Putamen (tissue), 1 donor: ENCODE measurements at regions not wholly inside any gene's neighbourhood (a gene's known extent, or its start where the extent isn't known, plus 50 kb on each side); places are given as distances from the start of the nearest gene placed in this dataset.

Experiments
- DNase-seq: peaks from one replicate; pipeline ENCODE4 v3.0.0-alpha.2; 2016; ENCODE audit warnings: low spot score

DNA sequence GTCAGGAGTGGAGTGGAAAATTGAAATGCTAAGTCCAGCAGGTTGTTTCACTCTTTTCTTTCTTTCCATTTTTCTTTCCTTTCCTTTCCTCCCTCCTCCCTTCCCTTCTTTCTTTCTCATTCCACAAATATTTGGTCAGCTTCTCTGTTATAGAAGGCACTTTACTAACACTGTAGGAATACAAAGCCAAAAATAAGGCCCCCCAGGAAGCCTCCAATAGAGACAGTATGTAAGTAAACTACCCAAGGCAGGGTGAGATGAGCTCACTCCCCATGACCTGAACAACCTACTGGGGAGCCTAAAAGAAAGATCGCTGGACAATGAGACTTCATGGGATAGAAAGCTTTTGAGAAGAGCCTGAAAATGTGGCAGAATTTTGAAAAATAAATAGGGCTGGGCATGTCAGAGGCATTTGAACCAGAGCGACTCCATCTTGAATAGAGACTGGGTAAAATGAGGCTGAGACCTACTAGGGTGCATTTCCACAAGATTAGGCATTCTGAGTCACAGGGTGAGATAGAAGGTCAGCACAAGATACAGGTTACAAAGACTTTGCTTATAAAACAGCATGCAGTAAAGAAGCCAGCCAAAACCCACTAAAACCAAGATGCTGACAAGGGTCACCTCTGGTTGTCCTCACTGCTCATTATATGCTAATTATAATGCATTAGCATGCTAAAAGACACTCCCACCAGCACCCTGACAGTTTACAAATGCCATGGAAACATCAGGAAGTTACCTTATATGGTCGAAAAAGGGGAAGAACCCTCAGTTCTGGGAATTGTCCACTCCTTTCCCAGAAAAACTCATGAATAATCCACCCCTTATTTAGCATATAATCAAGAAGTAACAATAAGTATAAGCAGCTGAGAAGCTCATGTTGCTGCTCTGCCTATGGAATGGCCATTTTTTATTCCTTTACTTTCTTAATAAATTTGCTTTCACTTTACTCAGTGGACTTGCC lies 158.9 kb upstream of the EGFLAM start:
- no peak for DNase-seq

DNA sequence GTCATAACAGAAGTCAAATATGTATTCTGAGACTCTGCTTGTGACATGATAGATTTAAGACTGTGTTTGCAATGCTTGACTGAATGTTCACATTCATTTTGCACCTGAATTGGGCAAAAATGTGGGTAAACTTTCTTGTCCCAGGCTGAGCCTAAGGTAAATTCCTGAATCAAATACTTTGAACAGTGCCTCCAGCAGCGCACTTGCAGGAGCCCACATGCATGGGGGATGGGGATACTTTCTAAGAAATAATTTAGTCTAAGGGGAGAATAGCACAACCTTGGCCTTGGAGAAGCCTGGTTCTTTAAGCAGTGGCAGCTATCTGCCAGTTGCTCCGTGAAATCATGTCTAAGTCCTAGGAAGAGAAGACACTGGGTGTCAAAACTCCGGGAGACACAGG lies 163.5 kb upstream of the EGFLAM start:
- DNase-seq, result no peak

DNA sequence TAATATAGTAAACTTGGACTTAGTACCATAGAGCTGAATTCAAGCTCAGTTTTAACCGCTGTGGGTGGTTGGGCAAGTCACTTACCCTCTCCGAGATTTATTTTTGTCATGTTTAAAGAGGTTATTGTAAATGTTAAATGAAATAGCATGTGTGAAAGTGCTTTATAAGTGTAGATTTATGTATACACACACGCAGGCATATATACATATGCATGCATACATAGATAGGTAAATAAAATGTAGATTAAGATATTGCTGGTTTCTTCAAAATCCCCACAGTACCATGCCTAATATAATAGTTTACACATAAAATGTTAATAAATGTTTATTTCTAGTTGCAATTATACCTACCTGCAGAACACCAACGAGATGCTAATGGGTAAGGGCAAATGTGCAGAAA lies 164.5 kb upstream of the EGFLAM start:
- no peak for DNase-seq

DNA sequence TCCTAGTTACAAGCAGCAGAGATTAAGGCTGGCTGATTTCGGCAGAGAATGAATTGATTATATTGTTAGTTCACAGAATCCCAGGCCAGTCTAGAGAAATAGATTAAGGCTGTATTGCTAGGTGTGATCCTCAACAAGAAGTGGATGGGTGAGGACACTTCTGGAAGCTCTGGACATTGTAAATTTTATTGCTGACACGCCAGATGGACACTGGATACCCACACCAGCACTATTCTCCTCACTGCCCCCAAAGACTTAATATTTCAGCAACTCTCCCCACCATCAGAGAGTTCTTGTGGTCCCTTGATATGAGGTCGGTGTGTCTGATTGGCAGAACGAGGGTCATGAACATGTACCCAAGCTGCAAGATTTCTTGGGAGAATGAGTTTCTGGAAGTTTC lies 171.6 kb upstream of the EGFLAM start:
- DNase-seq, result no peak

DNA sequence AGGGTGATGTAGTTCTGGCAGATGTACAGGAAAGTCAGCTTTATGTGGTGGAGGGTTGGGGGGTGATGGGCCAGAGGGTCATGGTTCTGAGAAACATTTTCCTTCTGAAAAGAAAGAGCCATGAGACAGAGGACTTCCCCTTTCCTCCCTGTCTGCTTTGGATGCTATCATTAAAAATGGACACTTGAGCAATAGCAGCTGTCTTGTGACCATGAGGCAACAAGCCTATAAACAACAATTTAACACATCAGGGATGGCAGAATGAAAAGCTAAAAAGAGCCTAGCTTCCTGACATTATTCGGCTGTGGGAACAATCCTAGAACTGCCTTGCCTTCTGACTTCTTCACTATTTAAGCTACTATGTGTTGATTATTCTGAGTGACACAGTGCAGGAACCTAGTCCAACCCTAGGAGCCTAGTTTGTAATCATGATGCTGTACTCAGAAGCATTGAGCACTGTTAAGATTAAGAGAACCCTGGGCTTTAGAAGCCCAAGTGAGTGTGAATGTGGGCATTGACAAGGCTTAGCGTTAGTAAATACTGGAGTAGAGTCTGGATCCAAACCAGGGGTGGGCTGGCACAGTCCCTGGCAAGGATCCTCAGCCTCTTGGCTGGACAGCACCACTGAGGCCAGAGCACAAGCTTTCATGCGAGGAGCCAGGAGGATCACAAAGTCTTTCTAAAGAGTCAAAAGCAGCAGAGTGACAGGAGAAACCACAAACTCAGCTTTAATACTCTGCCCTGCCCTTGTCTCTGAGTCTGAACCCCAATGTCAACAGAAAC lies 178.5 kb upstream of the EGFLAM start:
- DNase-seq, result no peak

DNA sequence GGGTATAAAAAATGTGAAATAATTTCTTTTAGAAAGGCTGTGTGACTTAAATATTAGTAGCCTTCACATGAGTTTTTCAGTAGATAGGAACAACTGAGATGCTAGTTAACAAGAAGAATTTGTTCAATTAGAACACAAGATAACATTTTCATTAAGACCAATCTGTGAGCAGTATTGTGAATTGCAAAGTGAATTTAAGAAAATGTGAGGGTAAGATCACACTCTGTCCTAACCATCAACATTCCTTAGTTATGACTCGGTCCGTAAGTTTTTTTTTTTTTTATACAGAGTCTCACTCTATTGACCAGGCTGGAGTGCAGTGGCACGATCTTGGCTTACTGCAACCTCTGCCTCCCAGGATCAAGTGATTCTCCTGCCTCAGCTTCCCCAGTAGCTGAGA lies 180.2 kb upstream of the EGFLAM start:
- no peak for DNase-seq

DNA sequence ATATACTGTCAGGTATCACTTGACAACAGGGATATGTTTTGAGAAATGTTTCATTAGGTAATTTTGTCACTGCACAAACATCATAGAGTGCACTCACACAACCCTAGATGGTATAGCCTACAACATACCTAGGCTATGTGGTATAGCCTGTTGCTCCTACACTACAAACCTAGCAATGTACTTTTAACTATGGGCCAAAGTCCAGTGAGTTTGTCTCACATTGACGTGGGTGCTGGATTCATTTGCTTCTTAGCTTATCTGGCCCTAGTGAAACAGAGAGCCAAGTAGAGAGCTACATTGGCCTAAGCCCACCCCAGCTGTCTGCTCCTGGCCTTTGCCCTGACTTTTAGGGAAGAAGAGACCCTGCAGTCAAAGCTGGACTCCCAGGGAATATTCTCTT lies 180.7 kb upstream of the EGFLAM start:
- DNase-seq, result no peak

DNA sequence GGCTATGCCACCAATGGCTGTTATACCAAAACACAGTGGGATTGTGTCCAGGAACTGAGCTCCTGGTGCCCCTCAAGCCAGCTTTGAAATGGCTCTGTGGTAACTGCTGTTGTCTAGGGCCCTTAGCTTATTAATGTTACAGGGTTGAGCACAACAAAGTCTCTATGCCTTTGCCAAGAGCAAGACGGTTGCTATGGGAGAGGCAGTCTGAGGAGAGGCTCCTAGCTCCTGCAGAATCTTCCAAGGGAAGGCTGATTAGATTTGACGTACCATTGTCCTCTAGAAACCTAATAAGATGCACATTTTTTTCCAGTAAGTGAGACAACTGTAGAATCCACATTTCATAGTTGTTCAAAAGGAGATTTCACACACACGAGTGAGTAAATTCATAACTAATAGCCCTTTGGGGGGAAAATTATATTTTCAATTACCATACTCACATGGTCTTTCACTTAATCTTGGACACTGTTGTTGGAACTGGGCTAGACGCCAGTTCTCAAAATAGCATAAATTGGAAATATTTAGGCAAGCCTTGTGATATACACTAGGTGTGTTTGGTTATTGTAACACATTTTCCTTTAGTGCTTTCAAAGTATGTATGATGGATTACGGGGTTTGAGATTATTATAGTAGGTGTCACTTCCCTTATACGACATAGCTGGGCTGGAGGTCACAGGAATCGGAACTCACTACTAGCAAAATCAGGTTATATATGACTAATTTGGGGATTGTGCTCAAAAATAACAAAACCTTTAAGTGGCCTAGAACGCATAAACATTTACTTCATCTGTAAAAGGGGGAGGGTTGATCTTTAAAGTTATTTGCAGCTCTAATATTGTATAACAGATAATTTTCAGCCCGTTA lies 186.3 kb upstream of the EGFLAM start:
- no peak for DNase-seq

DNA sequence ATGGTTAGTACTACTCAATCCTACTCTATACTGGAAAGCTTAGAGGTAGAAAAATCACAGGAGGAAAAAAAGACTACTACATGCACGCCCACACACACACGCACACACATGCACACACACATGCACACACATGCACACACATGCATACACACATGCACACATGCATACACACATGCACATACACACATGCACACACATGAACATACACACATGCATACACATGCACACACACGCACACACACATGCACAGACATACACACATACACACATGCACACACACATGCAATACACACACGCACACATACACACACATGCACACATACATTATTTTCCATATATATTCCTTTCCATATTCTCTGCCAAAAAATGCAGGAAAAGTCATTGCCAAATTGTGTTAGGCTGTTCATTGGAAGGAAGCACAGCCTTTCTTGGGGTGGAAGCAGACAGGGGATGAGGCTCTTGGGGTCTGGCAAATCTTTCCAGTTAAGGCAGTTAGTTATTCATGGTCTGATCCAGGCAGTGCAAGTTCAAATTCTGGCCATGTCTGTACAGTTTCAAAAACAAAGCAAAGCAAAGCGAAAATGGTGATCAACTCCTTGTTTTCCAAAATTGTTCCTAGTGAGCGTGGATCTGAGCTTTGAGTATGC lies 187.9 kb upstream of the EGFLAM start:
- DNase-seq, result no peak

DNA sequence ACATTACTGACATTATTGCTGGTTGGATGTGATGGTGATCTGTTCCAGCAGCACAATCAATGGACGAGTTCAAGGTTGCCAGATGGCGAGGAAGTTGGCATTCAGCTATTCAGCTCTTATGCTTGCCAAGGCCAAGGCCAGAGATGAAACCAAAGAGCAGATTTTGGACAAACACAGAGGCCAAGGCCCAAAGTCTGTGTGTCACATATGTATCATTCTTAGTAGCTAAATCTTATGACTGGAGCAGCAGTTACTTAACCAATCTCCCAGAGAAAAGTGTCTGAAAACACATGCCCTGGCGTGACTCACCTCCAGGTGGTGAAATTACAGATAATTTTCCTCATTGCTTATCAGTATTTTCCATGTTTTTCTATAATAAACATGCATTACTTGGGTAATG lies 189.0 kb upstream of the EGFLAM start:
- no peak for DNase-seq

DNA sequence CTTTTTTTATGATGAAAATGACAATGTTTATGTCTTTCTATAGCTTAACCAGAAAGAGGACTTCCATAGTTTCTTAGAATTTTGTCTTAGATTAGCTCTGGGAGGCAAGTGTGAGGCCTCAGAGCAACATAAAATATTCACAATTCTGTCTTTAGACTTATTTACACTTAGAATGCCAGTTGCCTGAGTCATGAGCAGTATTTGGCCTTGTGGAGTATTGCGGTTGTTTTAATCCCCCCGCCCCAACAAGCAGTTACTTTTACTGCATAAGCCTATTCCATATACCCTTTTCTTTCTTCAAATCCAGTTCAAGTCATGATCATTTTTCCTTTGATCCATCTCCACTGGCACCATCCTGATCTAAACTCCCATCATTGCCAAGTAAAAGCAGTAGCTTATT lies 198.0 kb upstream of the EGFLAM start:
- no peak for DNase-seq

DNA sequence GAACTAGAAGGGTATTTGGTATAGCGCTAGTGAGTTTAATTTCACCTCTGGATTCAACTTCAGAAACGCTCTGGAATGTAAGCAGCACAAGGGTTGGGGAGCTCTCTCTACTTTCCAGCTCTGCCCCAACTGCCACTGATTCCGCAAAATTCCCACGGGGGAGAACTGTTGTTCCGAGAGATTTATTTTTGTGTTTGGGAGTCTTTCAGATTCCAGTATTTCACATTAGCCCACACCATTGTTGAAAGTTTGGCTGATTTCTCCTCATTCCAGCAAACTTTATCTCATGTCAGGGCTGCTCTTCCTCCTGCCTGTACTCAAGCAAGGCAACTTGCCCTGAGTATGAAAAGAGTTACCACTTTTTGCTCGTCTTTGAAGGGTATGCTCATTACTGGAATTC lies 198.5 kb upstream of the EGFLAM start:
- DNase-seq, result no peak

DNA sequence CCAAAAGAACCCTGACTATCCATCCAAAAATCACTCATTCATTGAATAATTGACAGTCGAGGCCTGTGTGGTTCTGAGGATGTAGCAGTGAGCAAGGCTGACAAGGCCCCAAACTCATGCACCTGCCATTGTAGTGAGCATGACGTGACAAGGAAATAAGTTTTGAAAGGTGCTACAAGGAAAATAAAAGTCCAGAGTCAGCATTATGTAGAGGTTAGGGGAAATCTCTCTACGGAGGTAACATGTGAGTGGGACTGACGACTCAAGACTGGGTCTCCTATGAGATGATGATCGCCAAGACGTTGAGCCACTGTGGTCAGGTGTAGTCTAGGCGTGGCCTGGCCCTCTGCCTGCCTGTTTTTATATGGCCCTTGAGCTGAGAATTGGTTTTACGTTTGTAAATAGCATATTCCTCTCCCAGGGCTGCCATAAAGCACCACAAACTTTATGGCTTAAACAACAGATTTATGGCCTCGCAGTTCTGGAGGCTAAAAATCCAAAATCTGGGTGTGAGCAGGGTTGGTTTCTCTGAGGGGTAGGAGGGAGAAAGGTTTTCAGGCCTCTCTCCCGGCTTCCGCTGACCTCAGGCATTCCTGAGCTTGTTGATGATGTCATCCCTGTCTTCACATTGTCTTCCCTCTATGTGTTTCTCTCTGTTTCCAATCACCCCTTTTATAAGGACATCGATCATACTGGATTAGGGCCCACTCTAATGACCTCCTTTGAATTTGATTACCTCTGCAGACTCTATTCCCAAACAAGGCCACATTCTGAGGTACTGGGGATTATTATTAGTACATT lies 206.4 kb upstream of the EGFLAM start:
- DNase-seq, result no peak

DNA sequence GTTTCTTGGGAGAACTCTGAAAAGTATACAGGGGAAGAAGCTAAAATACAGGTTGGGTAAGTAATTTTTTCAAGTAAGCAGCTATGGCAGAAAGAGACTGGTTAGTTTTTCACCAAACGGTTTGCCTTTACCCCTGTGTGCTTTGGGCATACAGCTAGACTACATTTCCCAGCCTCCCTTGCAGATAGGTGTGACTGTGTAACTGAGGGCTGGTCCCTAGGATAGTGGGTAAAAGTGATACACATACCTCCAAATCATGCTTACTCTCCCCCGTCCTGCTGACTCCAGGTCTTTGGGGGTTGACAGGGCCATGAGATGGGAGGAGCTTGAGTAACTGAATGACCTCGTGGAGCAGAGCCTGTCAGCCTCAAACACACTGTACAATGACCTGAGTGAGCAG lies 208.6 kb upstream of the GDNF start:
- DNase-seq, result no peak

DNA sequence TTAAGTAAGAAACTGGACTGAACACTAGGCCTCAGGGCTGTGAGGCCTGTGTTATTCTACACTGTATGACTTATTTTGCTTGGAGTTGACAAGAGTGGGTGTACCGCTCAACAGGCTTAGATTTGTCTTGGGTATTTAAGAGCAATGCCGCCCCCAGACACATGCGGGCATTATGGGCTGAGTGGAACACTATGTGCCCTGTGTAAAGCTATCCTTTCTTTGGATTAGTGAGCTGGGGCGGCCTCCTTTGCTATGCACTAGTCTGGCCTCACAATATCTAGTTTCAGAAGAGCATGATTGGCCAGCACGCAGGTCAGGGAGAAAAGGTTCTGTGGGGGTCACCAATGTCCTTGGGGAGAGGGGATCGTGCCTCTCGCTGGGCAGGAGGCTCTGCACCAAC lies 206.3 kb upstream of the GDNF start:
- no peak for DNase-seq

DNA sequence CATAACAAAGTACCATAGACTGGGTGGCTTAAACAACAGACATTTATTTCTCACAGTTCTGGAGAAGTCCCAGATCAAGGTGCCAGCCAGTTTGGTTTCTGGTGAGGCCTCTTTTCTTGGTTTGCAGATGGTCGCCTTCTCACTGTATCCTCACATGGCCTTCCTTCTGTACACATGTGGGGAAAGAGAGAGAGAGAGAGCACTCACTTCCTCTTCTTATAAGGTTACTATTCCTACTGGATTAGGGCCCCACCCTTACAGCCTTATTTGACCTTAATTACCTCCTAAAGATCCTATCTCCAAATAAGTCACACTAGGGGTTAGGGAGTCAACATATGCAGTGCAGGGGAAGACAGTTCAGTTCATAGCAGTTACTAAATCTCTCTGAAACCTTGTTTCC lies 205.6 kb upstream of the GDNF start:
- no peak for DNase-seq

DNA sequence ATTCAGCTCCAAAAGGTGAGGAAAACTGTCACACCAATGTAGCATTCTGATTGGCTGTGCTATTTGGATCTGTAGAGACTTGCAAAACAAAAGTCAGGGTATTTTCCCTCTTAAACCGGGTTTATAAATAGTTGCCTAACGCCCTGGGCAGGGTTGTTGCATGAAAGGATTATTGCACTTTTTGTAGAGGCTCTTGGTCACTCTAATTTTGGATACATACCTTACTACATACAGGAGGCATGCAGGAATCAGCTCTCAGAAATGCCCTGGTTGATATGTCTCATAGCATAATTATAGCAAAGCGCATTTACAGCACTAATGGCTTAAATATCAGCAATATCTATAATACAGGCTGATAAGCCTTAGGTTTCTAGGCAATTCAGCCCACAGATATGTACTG lies 200.0 kb upstream of the GDNF start:
- DNase-seq, result no peak

DNA sequence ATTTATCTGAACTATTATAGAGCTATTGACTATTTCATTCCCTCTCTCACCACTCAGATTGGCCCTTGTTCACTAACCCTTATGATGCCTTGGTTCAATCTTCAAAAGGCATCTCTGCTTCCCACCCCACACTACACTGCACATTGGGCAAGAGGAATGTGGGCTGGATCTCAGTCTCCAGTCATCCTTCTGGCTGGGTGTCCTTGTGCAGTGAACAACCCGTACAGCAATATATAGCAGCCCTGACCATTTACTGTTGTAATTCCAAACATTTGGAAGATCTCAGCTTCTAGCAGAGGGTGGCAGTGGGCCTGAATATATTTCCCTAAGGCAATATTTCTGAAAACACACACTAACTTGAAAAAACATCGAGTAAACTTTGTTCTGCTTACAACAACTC lies 199.2 kb upstream of the GDNF start:
- DNase-seq, result no peak

DNA sequence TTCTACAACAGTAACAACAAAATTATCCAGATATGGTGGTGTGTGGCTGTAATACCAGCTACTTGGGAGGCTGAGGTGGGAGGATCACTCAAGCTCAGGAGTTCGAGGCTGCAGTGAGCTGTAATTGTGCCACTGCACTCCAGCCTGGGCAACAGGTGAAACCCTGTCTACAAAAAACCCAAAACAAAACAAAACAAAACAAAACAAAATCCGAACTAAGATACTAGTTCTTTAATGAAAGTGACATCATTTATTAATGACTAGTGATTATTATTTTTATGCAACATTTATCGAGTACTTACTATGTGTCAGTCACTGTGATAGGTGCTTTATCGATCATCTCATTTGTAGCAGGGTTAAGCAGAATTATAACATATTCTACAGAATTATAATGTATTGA lies 196.9 kb upstream of the GDNF start:
- DNase-seq, result no peak

DNA sequence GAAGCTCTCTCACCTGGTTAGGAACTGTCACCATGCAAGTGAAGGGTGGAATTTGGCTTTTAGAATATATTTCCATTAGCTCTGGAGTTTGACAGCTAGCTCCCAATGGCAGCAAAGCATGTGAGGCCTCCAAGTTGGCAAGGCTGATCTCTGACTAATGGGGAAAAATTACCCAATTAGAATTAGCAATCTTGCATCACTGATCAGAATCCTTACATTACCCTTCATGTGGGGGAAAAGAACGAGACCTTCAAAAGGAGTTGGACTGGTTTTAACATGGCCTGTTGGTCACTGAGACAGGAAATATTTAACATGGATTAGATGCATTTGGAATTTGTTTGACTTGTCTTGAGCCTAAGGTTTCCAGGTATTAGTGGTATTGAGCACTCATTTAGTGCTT lies 192.3 kb upstream of the GDNF start:
- DNase-seq, result no peak

DNA sequence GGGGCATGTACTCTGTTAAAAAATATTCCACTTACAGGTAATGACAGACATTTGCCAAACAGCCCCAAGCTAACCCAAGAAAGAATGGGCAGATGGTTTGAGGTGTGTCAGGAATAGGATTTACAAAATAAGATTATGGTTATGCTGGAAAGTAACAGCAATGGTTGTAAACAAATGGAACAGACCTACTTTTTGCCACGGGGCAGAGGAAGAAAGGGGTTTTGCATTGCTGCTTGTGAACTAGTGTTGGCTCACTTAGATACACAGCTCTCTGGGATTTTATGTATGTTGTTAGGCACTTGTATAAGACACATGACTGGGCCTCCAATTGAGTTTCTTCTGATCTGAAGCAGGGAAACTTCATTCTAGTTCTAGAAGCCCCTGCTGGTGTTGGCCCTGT lies 191.5 kb upstream of the GDNF start:
- DNase-seq, result no peak
